ENCODE measurements at regions not wholly inside any gene's neighbourhood (a gene's known extent, or its start where the extent isn't known, plus 50 kb on each side); places are given as distances from the start of the nearest gene placed in this dataset.

DNA sequence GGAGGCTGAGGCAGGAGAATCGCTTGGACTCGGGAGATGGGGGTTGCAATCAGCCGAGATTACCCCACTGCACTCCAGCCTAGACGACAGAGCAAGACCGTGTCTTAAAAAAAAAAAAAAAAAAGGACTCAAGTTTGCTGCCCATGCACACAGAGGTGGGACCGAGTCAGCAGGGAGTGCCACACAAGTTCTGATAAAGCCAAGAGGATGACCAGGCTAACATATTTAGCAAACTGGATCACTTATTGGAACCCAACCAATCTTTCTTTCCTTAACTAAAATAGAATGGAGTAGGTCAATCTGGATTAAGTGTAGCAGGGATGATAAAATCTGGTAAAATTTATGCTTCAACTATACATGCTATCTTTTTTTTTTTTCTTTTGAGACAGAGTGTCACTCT lies 190.4 kb upstream of the FOXN3 start:
- TF ChIP-seq, protein P1, sequence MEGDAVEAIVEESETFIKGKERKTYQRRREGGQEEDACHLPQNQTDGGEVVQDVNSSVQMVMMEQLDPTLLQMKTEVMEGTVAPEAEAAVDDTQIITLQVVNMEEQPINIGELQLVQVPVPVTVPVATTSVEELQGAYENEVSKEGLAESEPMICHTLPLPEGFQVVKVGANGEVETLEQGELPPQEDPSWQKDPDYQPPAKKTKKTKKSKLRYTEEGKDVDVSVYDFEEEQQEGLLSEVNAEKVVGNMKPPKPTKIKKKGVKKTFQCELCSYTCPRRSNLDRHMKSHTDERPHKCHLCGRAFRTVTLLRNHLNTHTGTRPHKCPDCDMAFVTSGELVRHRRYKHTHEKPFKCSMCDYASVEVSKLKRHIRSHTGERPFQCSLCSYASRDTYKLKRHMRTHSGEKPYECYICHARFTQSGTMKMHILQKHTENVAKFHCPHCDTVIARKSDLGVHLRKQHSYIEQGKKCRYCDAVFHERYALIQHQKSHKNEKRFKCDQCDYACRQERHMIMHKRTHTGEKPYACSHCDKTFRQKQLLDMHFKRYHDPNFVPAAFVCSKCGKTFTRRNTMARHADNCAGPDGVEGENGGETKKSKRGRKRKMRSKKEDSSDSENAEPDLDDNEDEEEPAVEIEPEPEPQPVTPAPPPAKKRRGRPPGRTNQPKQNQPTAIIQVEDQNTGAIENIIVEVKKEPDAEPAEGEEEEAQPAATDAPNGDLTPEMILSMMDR (IDR thresholded peaks at IDR 0.05) = no peak
- TF ChIP-seq POLR2A (IDR thresholded peaks at IDR 0.05) = no peak

All from heart left ventricle (tissue), 13 donors.